HL-60 (cell line): ENCODE measurements at regions not wholly inside any gene's neighbourhood (a gene's known extent, or its start where the extent isn't known, plus 50 kb on each side); places are given as distances from the start of the nearest gene placed in this dataset.

Experiments used
- GABPA ChIP-seq: IDR thresholded peaks from 2 replicates; pipeline ENCODE4 v1.6.1; 2012; ENCODE audit warnings: low read depth
- POLR2AphosphoS5 ChIP-seq: IDR thresholded peaks from 2 replicates; pipeline ENCODE4 v1.6.1; 2012; ENCODE audit warnings: low read depth
- TF ChIP-seq, protein P1 (sequence below): IDR thresholded peaks from one replicate; pipeline ENCODE4 v1.5.1; 2011; ENCODE audit warnings: low read length, control low read depth, inconsistent platforms; ENCODE audit not compliant: insufficient read depth

DNA sequence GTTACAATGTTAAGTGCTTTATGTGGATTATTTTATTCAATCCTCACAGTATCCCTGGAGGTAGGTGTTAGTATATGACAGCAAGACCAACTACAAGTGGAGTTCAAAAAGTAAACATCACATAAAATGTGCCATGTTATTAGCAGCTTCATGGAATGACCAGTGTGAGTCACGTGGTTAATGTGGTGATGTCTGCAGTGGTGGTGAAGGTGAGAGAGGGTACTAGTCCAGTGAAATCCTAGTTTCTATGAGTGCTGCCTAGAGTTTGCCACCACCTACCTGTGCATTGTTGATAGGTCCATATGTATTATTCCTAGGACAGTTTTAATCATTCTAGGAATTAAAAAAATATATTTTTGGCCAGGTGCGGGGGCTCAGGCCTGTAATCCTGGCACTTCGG lies 865.2 kb upstream of the DDX18 start:
- TF ChIP-seq, protein P1, sequence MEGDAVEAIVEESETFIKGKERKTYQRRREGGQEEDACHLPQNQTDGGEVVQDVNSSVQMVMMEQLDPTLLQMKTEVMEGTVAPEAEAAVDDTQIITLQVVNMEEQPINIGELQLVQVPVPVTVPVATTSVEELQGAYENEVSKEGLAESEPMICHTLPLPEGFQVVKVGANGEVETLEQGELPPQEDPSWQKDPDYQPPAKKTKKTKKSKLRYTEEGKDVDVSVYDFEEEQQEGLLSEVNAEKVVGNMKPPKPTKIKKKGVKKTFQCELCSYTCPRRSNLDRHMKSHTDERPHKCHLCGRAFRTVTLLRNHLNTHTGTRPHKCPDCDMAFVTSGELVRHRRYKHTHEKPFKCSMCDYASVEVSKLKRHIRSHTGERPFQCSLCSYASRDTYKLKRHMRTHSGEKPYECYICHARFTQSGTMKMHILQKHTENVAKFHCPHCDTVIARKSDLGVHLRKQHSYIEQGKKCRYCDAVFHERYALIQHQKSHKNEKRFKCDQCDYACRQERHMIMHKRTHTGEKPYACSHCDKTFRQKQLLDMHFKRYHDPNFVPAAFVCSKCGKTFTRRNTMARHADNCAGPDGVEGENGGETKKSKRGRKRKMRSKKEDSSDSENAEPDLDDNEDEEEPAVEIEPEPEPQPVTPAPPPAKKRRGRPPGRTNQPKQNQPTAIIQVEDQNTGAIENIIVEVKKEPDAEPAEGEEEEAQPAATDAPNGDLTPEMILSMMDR = no peak
- TF ChIP-seq POLR2AphosphoS5 = no peak
- TF ChIP-seq GABPA = no peak
